B cell (primary cell): ENCODE measurements at regions not wholly inside any gene's neighbourhood (a gene's known extent, or its start where the extent isn't known, plus 50 kb on each side); places are given as distances from the start of the nearest gene placed in this dataset.

Source experiments
- ATAC-seq: fragments of 200-7000 bp; cut with Tn5 transposase; one replicate; pipeline ENCODE4 v1.10.0; 2021; ENCODE audit warnings: low read depth, mild to moderate bottlenecking, moderate number of reproducible peaks, moderate library complexity
- CTCF ChIA-PET: fragments of 350-600 bp; sonication (Branson Sonifier 250); formaldehyde crosslinking; loops from one replicate; lab custom pipeline; 2021; ENCODE audit warnings: antibody characterized with exemption, inconsistent platforms; lab: Charles Lee
- POLR2A ChIA-PET: fragments of 350-600 bp; sonication (Branson Sonifier 250); formaldehyde crosslinking; loops from one replicate; lab custom pipeline; 2021; ENCODE audit warnings: antibody characterized with exemption; lab: Charles Lee
- DNase-seq: peaks from one replicate; pipeline ENCODE4 v3.0.0; 2013
- H2AFZ ChIP-seq: 2 replicates; pipeline ENCODE4 v1.6.1; 2012; ENCODE audit warnings: mild to moderate bottlenecking, low read depth, low read length; ENCODE audit not compliant: insufficient read depth, poor library complexity, severe bottlenecking
- H3K27ac ChIP-seq, 2 donors: 1 replicate in 1 of 2; 2 replicates in 1 of 2; pipeline ENCODE4 v1.5.1; 2012 to 2013; ENCODE audit warnings: low read length in 2 of 2, mild to moderate bottlenecking in 2 of 2, moderate library complexity in 1 of 2
- H3K27me3 ChIP-seq, 4 experiments: fragments of 200-600 bp in 1 of 4; sonication (generic) in 1 of 4; replicated peaks in 1 of 4; 1 replicate in 2 of 4; 2 replicates in 2 of 4; pipeline versions ENCODE4 v1.6.1 to v1.7.0; 2013 to 2016; ENCODE audit warnings: low read length in 3 of 4, mild to moderate bottlenecking in 2 of 4, mixed read lengths in 1 of 4, moderate library complexity in 1 of 4; ENCODE audit not compliant: insufficient read depth in 4 of 4, control insufficient read depth in 3 of 4; ENCODE audit errors: control extremely low read depth in 1 of 4
- H3K36me3 ChIP-seq, 2 experiments: replicated peaks in 1 of 2; 1 replicate in 1 of 2; 2 replicates in 1 of 2; pipeline versions ENCODE4 v1.6.1 to v1.7.1; 2013; ENCODE audit warnings: low read length in 1 of 2; ENCODE audit not compliant: insufficient read depth in 2 of 2, control insufficient read depth in 1 of 2; ENCODE audit errors: control extremely low read depth in 1 of 2, extremely low read depth in 1 of 2
- H3K4me1 ChIP-seq, 2 donors: fragments of 200-600 bp in 1 of 2; sonication (generic) in 1 of 2; 1 replicate in 1 of 2; 2 replicates in 1 of 2; pipeline versions ENCODE4 v1.5.1 to v1.6.1; 2013 to 2017; ENCODE audit warnings: low read length in 2 of 2; ENCODE audit not compliant: control insufficient read depth in 2 of 2, insufficient read depth in 2 of 2
- H3K4me2 ChIP-seq: replicated peaks from 2 replicates; pipeline ENCODE3; 2012; ENCODE audit warnings: mild to moderate bottlenecking, low read depth, low read length; ENCODE audit not compliant: poor library complexity, severe bottlenecking
- H3K4me3 ChIP-seq, 5 experiments: fragments of 200-600 bp in 1 of 5; sonication (generic) in 1 of 5; 1 replicate in 3 of 5; 2 replicates in 2 of 5; pipeline versions ENCODE4 v1.5.1 to v1.7.0; 2011 to 2016; ENCODE audit warnings: low read length in 4 of 5, mild to moderate bottlenecking in 4 of 5, low read depth in 2 of 5, control low read depth in 1 of 5, moderate library complexity in 1 of 5; ENCODE audit not compliant: insufficient read depth in 1 of 5; ENCODE audit errors: control extremely low read depth in 1 of 5, extremely low read depth in 1 of 5
- H3K79me2 ChIP-seq: fragments of 200-600 bp; sonication (generic); one replicate; pipeline ENCODE4 v1.6.0; 2016; ENCODE audit warnings: low read length; ENCODE audit not compliant: control insufficient read depth, insufficient read depth
- H3K9ac ChIP-seq: fragments of 200-600 bp; sonication (generic); 2 replicates; pipeline ENCODE4 v1.6.1; 2017; ENCODE audit warnings: mild to moderate bottlenecking, low read length, moderate library complexity
- H3K9me3 ChIP-seq, 3 donors: one replicate each; pipeline versions ENCODE4 v1.6.1 to v1.7.1; 2013; ENCODE audit warnings: low read length in 2 of 3; ENCODE audit not compliant: control insufficient read depth in 2 of 3, insufficient read depth in 1 of 3; ENCODE audit errors: control extremely low read depth in 1 of 3
- H4K20me1 ChIP-seq: 2 replicates; pipeline ENCODE4 v1.6.0; 2012; ENCODE audit warnings: mild to moderate bottlenecking, low read length; ENCODE audit not compliant: insufficient read depth, control insufficient read depth, poor library complexity, severe bottlenecking
- H3K27ac Mint-ChIP-seq: one replicate; pipeline ENCODE4 v1.8.0; 2021; ENCODE audit warnings: mixed read lengths
- H3K27me3 Mint-ChIP-seq: one replicate; pipeline ENCODE4 v1.8.0; 2021; ENCODE audit warnings: mixed read lengths
- H3K4me1 Mint-ChIP-seq: one replicate; pipeline ENCODE4 v1.8.0; 2021; ENCODE audit warnings: mixed read lengths
- H3K4me3 Mint-ChIP-seq: one replicate; pipeline ENCODE4 v1.8.0; 2021; ENCODE audit warnings: mixed read lengths
- H3K9me3 Mint-ChIP-seq: one replicate; pipeline ENCODE4 v1.8.0; 2022; ENCODE audit warnings: mixed read lengths; ENCODE audit not compliant: insufficient read depth
- EZH2 ChIP-seq: IDR thresholded peaks from 2 replicates; pipeline ENCODE4 v1.6.1; 2012; ENCODE audit warnings: borderline replicate concordance, low read depth, mild to moderate bottlenecking, moderate library complexity, low read length; ENCODE audit not compliant: insufficient read depth, poor library complexity, severe bottlenecking
- WGBS: methylation state at CpG from one replicate; pipeline ENCODE4 v1.1.5; 2013; ENCODE audit warnings: missing lambda C conversion rate; ENCODE audit not compliant: insufficient coverage; 5-methylcytosine and 5-hydroxymethylcytosine counted together
- intact Hi-C: fragments of 100-400 bp; cut with micrococcal nuclease; formaldehyde crosslinking; loops from one replicate; pipeline ENCODE4 v1.10.0; 2022
- TF ChIP-seq, protein P1 (sequence below): fragments of 200-600 bp; IDR thresholded peaks from one replicate; pipeline ENCODE4 v1.8.0; 2022; ENCODE audit warnings: antibody characterized with exemption, mild to moderate bottlenecking

DNA sequence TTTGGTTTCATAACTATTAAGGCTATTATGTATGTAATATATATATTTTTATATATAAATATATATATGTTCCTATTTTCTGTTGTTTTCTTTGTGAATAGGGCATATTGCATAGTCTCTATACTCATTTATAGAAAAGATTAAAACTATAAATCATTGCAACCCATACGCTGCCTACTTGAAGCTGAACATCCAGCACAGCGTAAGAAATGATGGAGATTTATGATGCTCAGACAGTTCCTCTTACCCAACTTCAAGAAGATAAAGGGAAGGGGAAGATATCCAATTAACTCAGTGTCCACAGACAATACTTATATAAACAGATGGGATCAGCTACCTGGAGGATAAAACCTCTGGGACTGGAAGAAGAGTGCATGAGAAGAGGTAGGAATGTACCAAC, 791.7 kb downstream of the FAM181B start:
- H3K4me3 Mint-ChIP-seq, result no peak overlapping the region
- intact Hi-C loops, result no loop called here
- ChIA-PET CTCF (no interaction called here), POLR2A (no interaction called here)
- Histone ChIP-seq H4K20me1 (no peaks in the 10 kb centered on the region), H3K27ac (no peak overlapping the region), H2AFZ (no peak overlapping the region), H3K9me3 (peaks cover 0 to 4% (median 0%) of the 10 kb centered on the region in 3 donors), H3K27me3 (no peaks in the 10 kb centered on the region), H3K79me2 (no peaks in the 10 kb centered on the region), H3K9ac (no peak overlapping the region), H3K36me3 (no peaks in the 10 kb centered on the region), H3K4me3 (no peak overlapping the region), H3K4me2 (no peak overlapping the region), H3K4me1 (no peaks in the 10 kb centered on the region)
- no peaks in the 10 kb centered on the region for H3K27me3 Mint-ChIP-seq
- no CpG with 5 or more reads among the region's 2 CpGs for WGBS
- no peaks in the 10 kb centered on the region for H3K4me1 Mint-ChIP-seq
- no peak for TF ChIP-seq EZH2
- TF ChIP-seq, protein P1, sequence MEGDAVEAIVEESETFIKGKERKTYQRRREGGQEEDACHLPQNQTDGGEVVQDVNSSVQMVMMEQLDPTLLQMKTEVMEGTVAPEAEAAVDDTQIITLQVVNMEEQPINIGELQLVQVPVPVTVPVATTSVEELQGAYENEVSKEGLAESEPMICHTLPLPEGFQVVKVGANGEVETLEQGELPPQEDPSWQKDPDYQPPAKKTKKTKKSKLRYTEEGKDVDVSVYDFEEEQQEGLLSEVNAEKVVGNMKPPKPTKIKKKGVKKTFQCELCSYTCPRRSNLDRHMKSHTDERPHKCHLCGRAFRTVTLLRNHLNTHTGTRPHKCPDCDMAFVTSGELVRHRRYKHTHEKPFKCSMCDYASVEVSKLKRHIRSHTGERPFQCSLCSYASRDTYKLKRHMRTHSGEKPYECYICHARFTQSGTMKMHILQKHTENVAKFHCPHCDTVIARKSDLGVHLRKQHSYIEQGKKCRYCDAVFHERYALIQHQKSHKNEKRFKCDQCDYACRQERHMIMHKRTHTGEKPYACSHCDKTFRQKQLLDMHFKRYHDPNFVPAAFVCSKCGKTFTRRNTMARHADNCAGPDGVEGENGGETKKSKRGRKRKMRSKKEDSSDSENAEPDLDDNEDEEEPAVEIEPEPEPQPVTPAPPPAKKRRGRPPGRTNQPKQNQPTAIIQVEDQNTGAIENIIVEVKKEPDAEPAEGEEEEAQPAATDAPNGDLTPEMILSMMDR, result no peak
- DNase-seq, result no peak
- peaks cover 3% of the 10 kb centered on the region for H3K9me3 Mint-ChIP-seq
- no peak for ATAC-seq
- no peak overlapping the region for H3K27ac Mint-ChIP-seq

DNA sequence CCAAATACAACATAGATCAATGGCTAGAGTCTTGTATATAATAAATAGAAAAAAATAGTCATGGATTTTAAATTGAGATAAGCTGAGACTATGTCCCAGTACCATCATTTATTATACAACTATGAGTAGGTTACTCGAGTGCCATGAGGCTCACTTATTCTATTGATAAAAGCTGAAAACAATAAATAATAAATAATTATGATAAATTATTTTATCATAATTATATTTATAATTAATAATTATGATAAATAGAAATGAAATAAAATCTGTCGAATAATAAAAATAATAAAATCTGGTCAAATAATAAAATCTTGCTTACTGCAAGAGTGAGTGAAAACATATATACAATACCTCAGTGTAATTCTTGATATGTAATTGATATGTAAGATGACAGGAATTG, 801.4 kb downstream of the FAM181B start:
- Histone ChIP-seq H3K79me2 (no peaks in the 10 kb centered on the region), H3K27me3 (no peaks in the 10 kb centered on the region), H3K4me3 (no peak overlapping the region), H3K4me2 (no peak overlapping the region), H3K9me3 (no peaks in the 10 kb centered on the region), H3K4me1 (no peaks in the 10 kb centered on the region), H3K9ac (no peak overlapping the region), H3K36me3 (no peaks in the 10 kb centered on the region), H2AFZ (no peak overlapping the region), H3K27ac (no peak overlapping the region), H4K20me1 (no peaks in the 10 kb centered on the region)
- DNase-seq (no peak), ATAC-seq (no peak)
- H3K4me1 Mint-ChIP-seq, result no peaks in the 10 kb centered on the region
- H3K27ac Mint-ChIP-seq, result no peak overlapping the region
- intact Hi-C loops, result no loop called here
- ChIA-PET POLR2A (no interaction called here), CTCF (no interaction called here)
- no peaks in the 10 kb centered on the region for H3K27me3 Mint-ChIP-seq
- TF ChIP-seq, protein P1, result no peak
- no CpG with 5 or more reads among the region's 2 CpGs for WGBS
- H3K9me3 Mint-ChIP-seq, result no peaks in the 10 kb centered on the region
- H3K4me3 Mint-ChIP-seq, result no peak overlapping the region
